HCT116 (cell line): ENCODE measurements at regions not wholly inside any gene's neighbourhood (a gene's known extent, or its start where the extent isn't known, plus 50 kb on each side); places are given as distances from the start of the nearest gene placed in this dataset.

ENCODE experiments used
- ATAC-seq: fragments of 200-7000 bp; cut with Tn5 transposase; 2 replicates; pipeline ENCODE4 v1.9.1; 2020; ENCODE audit warnings: mild to moderate bottlenecking, moderate library complexity
- BruUV-seq: library from RNA; stranded (reverse); fragments of 400-500 nt; replicated peaks from 2 replicates; lab custom pipeline; 2021; lab: Mats Ljungman, UMichigan
- CTCF ChIA-PET: fragments of 300-600 bp; sonication (Branson Sonifier 250); formaldehyde crosslinking; loops from one replicate; lab custom pipeline; 2021; ENCODE audit warnings: antibody characterized with exemption; lab: Charles Lee
- POLR2A ChIA-PET: fragments of 300-600, 350-600 bp; sonication (Branson Sonifier 250); formaldehyde crosslinking; loops from one replicate; lab custom pipeline; 2021; ENCODE audit warnings: antibody characterized with exemption; lab: Charles Lee
- RAD21 ChIA-PET, 2 experiments: fragments of 300-600 bp; sonication (Branson Sonifier 250); formaldehyde crosslinking; loops; one replicate each; lab custom pipeline; 2023; ENCODE audit warnings: low total read pairs in 2 of 2; ENCODE audit not compliant: uncharacterized antibody in 2 of 2, unreplicated experiment in 2 of 2, low non-redundant PET in 1 of 2; lab: Charles Lee
- DNase-seq: peaks from one replicate; pipeline ENCODE4 v3.0.0-alpha.2; 2010; ENCODE audit warnings: low read depth, low spot score
- H2AFZ ChIP-seq: fragments of 200-600 bp; shearing (Covaris generic), sonication (generic); 2 replicates; pipeline ENCODE4 v1.6.1; 2017; ENCODE audit warnings: low read depth, mixed run types, mixed read lengths, antibody characterized with exemption, low read length; ENCODE audit not compliant: poor library complexity, severe bottlenecking
- H3K27ac ChIP-seq: 2 replicates; pipeline ENCODE4 v1.5.1; 2012; ENCODE audit warnings: low read depth, low read length
- H3K27me3 ChIP-seq: fragments of 200-600 bp; sonication (generic); 2 replicates; pipeline ENCODE4 v1.6.1; 2016; ENCODE audit warnings: mixed run types, low read length, mixed read lengths; ENCODE audit not compliant: insufficient read depth
- H3K36me3 ChIP-seq, 2 experiments: fragments of 200-500 bp in 1 of 2; fragments of 200-600 bp in 1 of 2; sonication (Bioruptor generic) in 1 of 2; sonication (generic) in 1 of 2; 2 replicates each; pipeline versions ENCODE4 v1.5.1 to v1.6.1; 2014 to 2016; ENCODE audit warnings: low read length in 2 of 2, inconsistent platforms in 1 of 2, mixed read lengths in 1 of 2, mixed run types in 1 of 2; ENCODE audit not compliant: insufficient read depth in 2 of 2, control insufficient read depth in 1 of 2
- H3K4me1 ChIP-seq, 2 experiments: fragments of 200-600 bp in 1 of 2; sonication (generic) in 1 of 2; 2 replicates each; pipeline versions ENCODE4 v1.5.1 to v1.6.1; 2012 to 2017; ENCODE audit warnings: low read length in 2 of 2, inconsistent platforms in 1 of 2, mild to moderate bottlenecking in 1 of 2, mixed read lengths in 1 of 2, mixed run types in 1 of 2, moderate library complexity in 1 of 2; ENCODE audit not compliant: insufficient read depth in 2 of 2, control insufficient read depth in 1 of 2
- H3K4me2 ChIP-seq: fragments of 200-600 bp; sonication (generic); 2 replicates; pipeline ENCODE4 v1.6.1; 2017; ENCODE audit warnings: mixed run types, low read length, mixed read lengths
- H3K4me3 ChIP-seq, 2 experiments: fragments of 200-600 bp in 1 of 2; sonication (generic) in 1 of 2; replicated peaks in 1 of 2; 2 replicates each; pipeline ENCODE4 v1.5.1; 2011 to 2016; ENCODE audit warnings: low read length in 2 of 2, control low read depth in 1 of 2, low read depth in 1 of 2, mild to moderate bottlenecking in 1 of 2, mixed read lengths in 1 of 2, mixed run types in 1 of 2
- H3K79me2 ChIP-seq: fragments of 200-600 bp; sonication (generic); 2 replicates; pipeline ENCODE4 v1.6.1; 2017; ENCODE audit warnings: mild to moderate bottlenecking, mixed run types, low read length, moderate library complexity, mixed read lengths; ENCODE audit not compliant: insufficient read depth
- H3K9ac ChIP-seq: fragments of 200-600 bp; sonication (generic); 2 replicates; pipeline ENCODE4 v1.6.1; 2016; ENCODE audit warnings: low read length, mixed read lengths
- H3K9me2 ChIP-seq: fragments of 200-600 bp; sonication (generic), shearing (Covaris generic); 2 replicates; pipeline ENCODE4 v1.6.1; 2017; ENCODE audit warnings: mixed run types, mild to moderate bottlenecking, moderate library complexity; ENCODE audit not compliant: insufficient read depth
- H3K9me3 ChIP-seq, 2 experiments: fragments of 200-500 bp in 1 of 2; fragments of 200-600 bp in 1 of 2; sonication (Bioruptor generic) in 1 of 2; sonication (generic) in 1 of 2; 2 replicates each; pipeline ENCODE4 v1.6.1; 2014 to 2017; ENCODE audit warnings: low read length in 2 of 2, mixed read lengths in 2 of 2, inconsistent platforms in 1 of 2, low read depth in 1 of 2, mild to moderate bottlenecking in 1 of 2, mixed run types in 1 of 2, moderate library complexity in 1 of 2; ENCODE audit not compliant: control insufficient read depth in 1 of 2, insufficient read depth in 1 of 2
- H4K20me1 ChIP-seq: fragments of 200-600 bp; sonication (generic), shearing (Covaris generic); 2 replicates; pipeline ENCODE4 v1.6.1; 2017; ENCODE audit warnings: mixed run types, mild to moderate bottlenecking, moderate library complexity; ENCODE audit not compliant: insufficient read depth
- CBX3 ChIP-seq: IDR thresholded peaks from 2 replicates; pipeline ENCODE4 v1.6.1; 2012; ENCODE audit warnings: low read depth
- CEBPB ChIP-seq: IDR thresholded peaks from 2 replicates; pipeline ENCODE4 v1.6.1; 2012; ENCODE audit warnings: low read depth
- EGR1 ChIP-seq: IDR thresholded peaks from 2 replicates; pipeline ENCODE4 v1.6.1; 2012; ENCODE audit warnings: low read depth
- ELF1 ChIP-seq: IDR thresholded peaks from 2 replicates; pipeline ENCODE4 v1.6.1; 2012; ENCODE audit warnings: low read depth, borderline replicate concordance
- EZH2 ChIP-seq: fragments of 200-600 bp; sonication (generic); IDR thresholded peaks from 2 replicates; pipeline ENCODE4 v1.6.1; 2017; ENCODE audit warnings: antibody characterized with exemption, mixed run types
- MAX ChIP-seq: IDR thresholded peaks from 2 replicates; pipeline ENCODE4 v1.6.1; 2012
- POLR2AphosphoS5 ChIP-seq: IDR thresholded peaks from 2 replicates; pipeline ENCODE4 v1.6.1; 2011; ENCODE audit warnings: mild to moderate bottlenecking, low read depth, low read length, moderate library complexity
- SIN3A ChIP-seq: IDR thresholded peaks from 2 replicates; pipeline ENCODE4 v1.6.1; 2012; ENCODE audit warnings: low read depth
- SP1 ChIP-seq: IDR thresholded peaks from 2 replicates; pipeline ENCODE4 v1.6.1; 2012; ENCODE audit warnings: low read depth
- TCF7L2 ChIP-seq: IDR thresholded peaks from 2 replicates; pipeline ENCODE4 v1.7.0; 2011; ENCODE audit warnings: borderline replicate concordance, inconsistent platforms; ENCODE audit not compliant: insufficient read depth, insufficient read length; ENCODE audit errors: extremely low read depth
- YY1 ChIP-seq: IDR thresholded peaks from 2 replicates; pipeline ENCODE4 v1.6.1; 2011; ENCODE audit warnings: low read length, low read depth, moderate library complexity, mild to moderate bottlenecking; ENCODE audit not compliant: insufficient replicate concordance; ENCODE audit errors: extremely low read depth
- ZBTB33 ChIP-seq: IDR thresholded peaks from 2 replicates; pipeline ENCODE4 v1.6.1; 2011; ENCODE audit warnings: mild to moderate bottlenecking, low read length, moderate library complexity; ENCODE audit not compliant: insufficient replicate concordance; ENCODE audit errors: extremely low read depth
- ZFX ChIP-seq: fragments of 450-650 bp; IDR thresholded peaks from 2 replicates; pipeline ENCODE4 v1.6.1; 2017
- ZNF274 ChIP-seq: fragments of 200-500 bp; sonication (Bioruptor generic); IDR thresholded peaks from 2 replicates; pipeline ENCODE4 v1.6.1; 2014; ENCODE audit warnings: mild to moderate bottlenecking, low read depth, low read length, inconsistent platforms
- intact Hi-C: fragments of 100-400 bp; cut with micrococcal nuclease; formaldehyde crosslinking; loops from 2 replicates; pipeline ENCODE4 v1.10.0; 2022
- TF ChIP-seq, protein P1 (sequence below): IDR thresholded peaks from 2 replicates; pipeline ENCODE4 v1.6.1; 2012

DNA sequence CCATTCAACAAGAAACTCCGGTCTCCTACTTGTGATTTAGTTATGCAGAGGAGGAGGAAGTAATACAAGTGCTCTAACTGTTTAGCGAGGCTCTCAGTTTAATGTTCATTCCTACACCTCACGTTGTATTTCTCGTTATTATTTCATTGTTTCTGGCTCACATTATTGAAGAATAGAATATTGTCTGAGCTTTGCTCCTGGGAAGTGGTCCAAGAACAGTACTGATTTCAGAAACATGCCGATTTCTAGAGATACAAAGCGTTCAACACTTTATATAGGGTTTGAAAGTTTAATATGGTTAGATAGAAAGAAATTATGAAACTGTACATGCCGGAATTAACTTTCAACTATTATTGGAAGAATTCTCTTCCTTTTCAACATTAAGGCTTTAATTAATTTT lies 1145.5 kb downstream of the TBL1XR1 start:
- no peak overlapping the region for H3K27ac ChIP-seq
- H3K9ac ChIP-seq: no peak overlapping the region
- H3K4me3 ChIP-seq: no peak overlapping the region
- ATAC-seq: no peak
- RAD21 ChIA-PET: no interaction called here
- no TSS peak for BruUV-seq
- no peaks in the 10 kb centered on the region for H3K4me1 ChIP-seq
- H3K27me3 ChIP-seq: no peaks in the 10 kb centered on the region
- no peaks in the 10 kb centered on the region for H3K9me3 ChIP-seq
- H3K4me2 ChIP-seq: no peak overlapping the region
- H3K9me2 ChIP-seq: no peaks in the 10 kb centered on the region
- H3K36me3 ChIP-seq: no peaks in the 10 kb centered on the region
- POLR2A ChIA-PET: no interaction called here
- CTCF ChIA-PET: no interaction called here
- no peaks in the 10 kb centered on the region for H4K20me1 ChIP-seq
- DNase-seq: no peak
- TF ChIP-seq CBX3: no peak
- no peak for TF ChIP-seq CEBPB
- no peak for TF ChIP-seq SP1
- TF ChIP-seq ZNF274: no peak
- TF ChIP-seq POLR2AphosphoS5: no peak
- no peak for TF ChIP-seq ZFX
- H2AFZ ChIP-seq: no peak overlapping the region
- intact Hi-C loops: no loop called here
- no peaks in the 10 kb centered on the region for H3K79me2 ChIP-seq

DNA sequence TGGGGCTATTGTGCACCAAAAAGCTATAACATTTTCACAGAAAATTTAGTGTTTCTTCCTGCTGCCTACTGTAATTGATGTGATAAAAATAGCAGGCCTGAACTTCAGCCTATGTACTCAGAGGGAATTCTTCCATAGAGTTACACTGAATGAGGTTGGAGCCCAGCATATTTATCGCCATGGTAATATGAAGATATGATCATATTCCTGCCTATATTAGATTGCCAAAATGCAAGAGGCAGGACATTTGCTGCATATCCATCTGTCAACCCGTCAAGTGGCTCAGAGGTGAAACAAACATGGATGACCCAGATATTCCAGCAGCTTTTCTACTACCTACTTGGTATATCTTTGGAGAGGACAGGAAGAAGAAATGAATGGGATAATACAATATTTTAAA lies 1150.6 kb downstream of the TBL1XR1 start:
- CTCF ChIA-PET: no interaction called here
- TF ChIP-seq, protein P1, sequence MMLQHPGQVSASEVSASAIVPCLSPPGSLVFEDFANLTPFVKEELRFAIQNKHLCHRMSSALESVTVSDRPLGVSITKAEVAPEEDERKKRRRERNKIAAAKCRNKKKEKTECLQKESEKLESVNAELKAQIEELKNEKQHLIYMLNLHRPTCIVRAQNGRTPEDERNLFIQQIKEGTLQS: no peak
- TF ChIP-seq SP1: no peak
- TF ChIP-seq SIN3A: no peak
- TF ChIP-seq ZBTB33: no peak
- TF ChIP-seq YY1: no peak
- TF ChIP-seq MAX: no peak
- TF ChIP-seq ZFX: no peak
- TF ChIP-seq TCF7L2: no peak
- TF ChIP-seq POLR2AphosphoS5: no peak
- TF ChIP-seq ELF1: no peak
- TF ChIP-seq EGR1: no peak
- TF ChIP-seq EZH2: no peak
- RAD21 ChIA-PET: no interaction called here
- Histone ChIP-seq H3K27me3 (no peaks in the 10 kb centered on the region), H3K9me3 (no peaks in the 10 kb centered on the region), H3K4me3 (no peak overlapping the region), H3K36me3 (no peaks in the 10 kb centered on the region), H3K79me2 (no peaks in the 10 kb centered on the region), H3K27ac (no peak overlapping the region), H3K4me1 (no peaks in the 10 kb centered on the region), H2AFZ (no peak overlapping the region), H3K4me2 (no peak overlapping the region), H3K9me2 (no peaks in the 10 kb centered on the region), H4K20me1 (no peaks in the 10 kb centered on the region), H3K9ac (no peak overlapping the region)
- ATAC-seq: no peak
- POLR2A ChIA-PET: no interaction called here
- no peak for DNase-seq
- intact Hi-C loops: no loop called here
- no TSS peak for BruUV-seq
